K562 (cell line): ENCODE measurements at regions not wholly inside any gene's neighbourhood (a gene's known extent, or its start where the extent isn't known, plus 50 kb on each side); places are given as distances from the start of the nearest gene placed in this dataset.

ENCODE experiments used
- ATAC-seq: fragments of 200-7000 bp; cut with Tn5 transposase; 3 replicates; pipeline ENCODE4 v1.9.1; 2020; ENCODE audit warnings: moderate library complexity
- BruUV-seq: library from RNA; stranded (reverse); fragments of 400-500 nt; replicated peaks from 2 replicates; lab custom pipeline; 2021; lab: Mats Ljungman, UMichigan
- CTCF ChIA-PET: fragments of 300-600 bp; formaldehyde crosslinking; extraction: SDS; loops from one replicate; lab custom pipeline; 2021; ENCODE audit warnings: low intra/inter-chr PET ratio; lab: Yijun Ruan, JAX
- POLR2A ChIA-PET: fragments of 300-600, 350-650 bp; sonication (Branson Sonifier 250); formaldehyde crosslinking; extraction: SDS; loops from one replicate; lab custom pipeline; 2021; ENCODE audit warnings: antibody characterized with exemption, inconsistent platforms; lab: Yijun Ruan, JAX
- DNase-seq, 4 experiments: peaks; one replicate each; pipeline versions ENCODE4 v3.0.0 to v3.0.0-alpha.2; 2011 to 2018; ENCODE audit warnings: low spot score in 3 of 4, mixed read lengths in 3 of 4; ENCODE audit errors: extremely low read depth in 1 of 4
- FAIRE-seq: peaks from 2 replicates; lab custom pipeline; 2011; peaks lifted over from hg19 to GRCh38; lab: Jason Lieb, UNC
- H2AFZ ChIP-seq: 2 replicates; pipeline ENCODE4 v1.6.0; 2011; ENCODE audit warnings: low read depth, low read length, control low read depth, inconsistent platforms
- H3K27ac ChIP-seq: fragments of 200-600 bp; 3 replicates; pipeline ENCODE4 v1.8.0; 2011; ENCODE audit warnings: low read depth, mild to moderate bottlenecking, control low read depth, inconsistent platforms, low read length, moderate library complexity, mixed read lengths; ENCODE audit errors: extremely low read depth
- H3K27me3 ChIP-seq, 2 experiments: fragments of 300-600 bp in 1 of 2; 2 replicates in 1 of 2; 3 replicates in 1 of 2; pipeline versions ENCODE4 v1.6.0 to v1.8.0; 2011; ENCODE audit warnings: inconsistent platforms in 2 of 2, low read length in 2 of 2, mild to moderate bottlenecking in 1 of 2, mixed read lengths in 1 of 2, moderate library complexity in 1 of 2; ENCODE audit not compliant: control insufficient read depth in 2 of 2, insufficient read depth in 2 of 2
- H3K36me3 ChIP-seq: fragments of 300-600 bp; 3 replicates; pipeline ENCODE4 v1.8.0; 2011; ENCODE audit warnings: mild to moderate bottlenecking, low read length, inconsistent platforms; ENCODE audit not compliant: control insufficient read depth, insufficient read depth
- H3K4me1 ChIP-seq, 2 experiments: fragments of 200-600 bp in 1 of 2; replicated peaks in 1 of 2; 2 replicates in 1 of 2; 3 replicates in 1 of 2; pipeline versions ENCODE4 v1.5.1 to v1.8.0; 2011; ENCODE audit warnings: inconsistent platforms in 2 of 2, low read length in 2 of 2, mild to moderate bottlenecking in 1 of 2, mixed read lengths in 1 of 2, moderate library complexity in 1 of 2; ENCODE audit not compliant: control insufficient read depth in 2 of 2, insufficient read depth in 2 of 2
- H3K4me2 ChIP-seq: 2 replicates; pipeline ENCODE4 v1.6.1; 2011; ENCODE audit warnings: low read length, control low read depth, inconsistent platforms, mixed read lengths; ENCODE audit not compliant: insufficient read depth
- H3K4me3 ChIP-seq: fragments of 200-600 bp; sonication (generic), shearing (Covaris generic); 2 replicates; pipeline ENCODE4 v1.5.1; 2016; ENCODE audit warnings: control low read depth, inconsistent platforms
- H3K79me2 ChIP-seq: fragments of 200-600 bp; 3 replicates; pipeline ENCODE4 v1.8.0; 2011; ENCODE audit warnings: low read length, inconsistent platforms; ENCODE audit not compliant: control insufficient read depth, insufficient read depth
- H3K9ac ChIP-seq, 2 experiments: 2 replicates each; pipeline versions ENCODE4 v1.6.0 to v1.6.1; 2011; ENCODE audit warnings: low read depth in 2 of 2, low read length in 2 of 2, control low read depth in 1 of 2, inconsistent platforms in 1 of 2, mild to moderate bottlenecking in 1 of 2, mixed read lengths in 1 of 2; ENCODE audit not compliant: insufficient read depth in 1 of 2
- H3K9me1 ChIP-seq: one replicate; pipeline ENCODE4 v1.6.0; 2011; ENCODE audit warnings: inconsistent platforms, mild to moderate bottlenecking, low read length, moderate library complexity; ENCODE audit not compliant: control insufficient read depth, insufficient read depth
- H3K9me3 ChIP-seq: replicated peaks from 2 replicates; pipeline ENCODE4 v1.5.1; 2011; ENCODE audit warnings: low read depth, low read length, inconsistent platforms; ENCODE audit not compliant: control insufficient read depth, insufficient read depth
- H4K20me1 ChIP-seq: replicated peaks from 2 replicates; pipeline ENCODE4 v1.6.1; 2011; ENCODE audit warnings: low read length, inconsistent platforms, mixed read lengths; ENCODE audit not compliant: control insufficient read depth, insufficient read depth
- ARHGAP35 ChIP-seq: fragments of 450-650 bp; IDR thresholded peaks from 2 replicates; pipeline ENCODE4 v1.6.1; 2018; ENCODE audit not compliant: partially characterized antibody
- CC2D1A ChIP-seq: fragments of 450-650 bp; IDR thresholded peaks from 2 replicates; pipeline ENCODE4 v1.6.1; 2017; ENCODE audit warnings: mild to moderate bottlenecking
- GATA2 ChIP-seq: sonication (generic); formaldehyde crosslinking; IDR thresholded peaks from 2 replicates; pipeline ENCODE4 v1.4.0; 2020; ENCODE audit warnings: mild to moderate bottlenecking, missing genetic modification reagents
- GTF2F1 ChIP-seq: IDR thresholded peaks from 2 replicates; pipeline ENCODE4 v1.6.1; 2011; ENCODE audit warnings: low read depth, low read length, improper control_type of control experiment
- HIVEP1 ChIP-seq: fragments of 250-450 bp; sonication (Bioruptor Pico); IDR thresholded peaks from 2 replicates; pipeline ENCODE4 v1.4.0; 2020; ENCODE audit warnings: mild to moderate bottlenecking
- HMGN3 ChIP-seq: IDR thresholded peaks from 2 replicates; pipeline ENCODE4 v1.6.1; 2011; ENCODE audit warnings: borderline replicate concordance, low read depth, mild to moderate bottlenecking, mixed read lengths, low read length; ENCODE audit not compliant: insufficient read length; ENCODE audit errors: extremely low read depth
- KDM5B ChIP-seq: fragments of 200-600 bp; sonication (generic); IDR thresholded peaks from 2 replicates; pipeline ENCODE4 v1.6.1; 2012; ENCODE audit warnings: low read depth, mild to moderate bottlenecking, moderate library complexity, low read length, control low read depth, inconsistent platforms; ENCODE audit not compliant: insufficient replicate concordance
- KHSRP ChIP-seq: fragments of 450-650 bp; IDR thresholded peaks from 2 replicates; pipeline ENCODE4 v1.6.1; 2017
- MCM3 ChIP-seq: fragments of 450-650 bp; IDR thresholded peaks from 2 replicates; pipeline ENCODE4 v1.6.1; 2016
- SRSF1 ChIP-seq: fragments of 200-400 bp; formaldehyde crosslinking; IDR thresholded peaks from 2 replicates; pipeline ENCODE4 v1.6.1; 2017; ENCODE audit warnings: mild to moderate bottlenecking, low read depth, low read length, moderate library complexity
- TARDBP ChIP-seq: fragments of 450-650 bp; IDR thresholded peaks from 2 replicates; pipeline ENCODE4 v1.6.1; 2016
- ZNF253 ChIP-seq: fragments of 250-450 bp; sonication (Bioruptor Pico); conservative IDR thresholded peaks from 2 replicates; pipeline ENCODE4 v1.6.1; 2021; ENCODE audit warnings: mild to moderate bottlenecking
- ZNF707 ChIP-seq: fragments of 250-450 bp; sonication (Bioruptor Pico); conservative IDR thresholded peaks from 2 replicates; pipeline ENCODE4 v1.8.0; 2022; ENCODE audit warnings: inconsistent platforms, mild to moderate bottlenecking, moderate library complexity
- ZNF778 ChIP-seq: fragments of 450-650 bp; formaldehyde crosslinking; IDR thresholded peaks from 2 replicates; pipeline ENCODE4 v1.4.0; 2020; ENCODE audit warnings: mild to moderate bottlenecking, moderate library complexity
- WGBS: fragments of 100-300 bp; shearing (Covaris generic); methylation state at CpG from one replicate; pipeline ENCODE4 v1.1.6; 2016; ENCODE audit warnings: low coverage, mixed read lengths; ENCODE audit not compliant: insufficient coverage; ENCODE audit errors: missing lambda C conversion rate; 5-methylcytosine and 5-hydroxymethylcytosine counted together
- in situ Hi-C: fragments of 300-500 bp; cut with MboI; formaldehyde crosslinking; loops from 4 replicates; pipeline ENCODE4 v1.15.0; 2018; ENCODE audit warnings: inconsistent platforms, mixed read lengths
- intact Hi-C: fragments of 100-400 bp; cut with micrococcal nuclease; formaldehyde crosslinking; loops from 2 replicates; pipeline ENCODE4 v1.14.2; 2022
- TF ChIP-seq, protein P1 (sequence below): fragments of 250-450 bp; sonication (Bioruptor Pico); IDR thresholded peaks from 2 replicates; pipeline ENCODE4 v1.4.0; 2020; ENCODE audit warnings: borderline replicate concordance
- TF ChIP-seq, protein P2 (sequence below): IDR thresholded peaks from 3 replicates; pipeline ENCODE4 v1.6.1; 2011; ENCODE audit warnings: borderline replicate concordance, mild to moderate bottlenecking, moderate library complexity; ENCODE audit not compliant: insufficient read length; ENCODE audit errors: extremely low read depth
- TF ChIP-seq, protein P3 (sequence below): sonication (generic); formaldehyde crosslinking; IDR thresholded peaks from 2 replicates; pipeline ENCODE4 v1.9.0; 2022; ENCODE audit warnings: mild to moderate bottlenecking, missing genetic modification reagents
- TF ChIP-seq, protein P4 (sequence below): fragments of 250-450 bp; sonication (Bioruptor Pico); IDR thresholded peaks from 2 replicates; pipeline ENCODE4 v1.8.0; 2021; ENCODE audit warnings: mild to moderate bottlenecking, moderate library complexity

DNA sequence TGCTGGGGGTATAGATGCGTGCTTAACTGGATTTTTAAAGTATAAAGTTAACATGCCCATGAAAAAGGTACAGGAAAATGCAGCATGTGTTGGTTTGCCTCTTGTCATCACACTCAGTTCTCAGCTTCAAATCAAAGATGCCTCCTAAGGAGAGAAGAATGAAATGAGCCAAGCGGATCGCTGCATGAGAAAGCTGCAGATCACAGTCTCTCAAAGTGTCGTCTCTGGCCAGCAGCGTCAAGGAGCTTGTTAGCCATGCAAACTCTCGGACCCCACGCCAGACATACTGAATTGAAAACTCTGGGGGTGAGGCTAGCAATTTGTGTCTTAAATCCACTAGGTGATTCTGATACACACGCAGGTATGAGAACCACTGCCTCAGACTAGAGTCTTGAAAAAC, 297.2 kb downstream of the AJAP1 start:
- H3K4me3 ChIP-seq = no peak overlapping the region
- ChIA-PET POLR2A (no interaction called here), CTCF (no interaction called here)
- no peaks in the 10 kb centered on the region for H4K20me1 ChIP-seq
- no peak overlapping the region for H3K9ac ChIP-seq
- no peaks in the 10 kb centered on the region for H3K9me1 ChIP-seq
- no peak overlapping the region for H3K4me2 ChIP-seq
- intact Hi-C loops = no loop called here
- no peak overlapping the region for H2AFZ ChIP-seq
- no peak overlapping the region for H3K27ac ChIP-seq
- H3K9me3 ChIP-seq = peaks cover 2% of the 10 kb centered on the region; the same call in 1 of the 2 replicates
- no peaks in the 10 kb centered on the region for H3K36me3 ChIP-seq
- FAIRE-seq (no peak), ATAC-seq (no peak), DNase-seq (no peak)
- H3K27me3 ChIP-seq = no peaks in the 10 kb centered on the region
- BruUV-seq = no TSS peak
- TF ChIP-seq, protein P1, sequence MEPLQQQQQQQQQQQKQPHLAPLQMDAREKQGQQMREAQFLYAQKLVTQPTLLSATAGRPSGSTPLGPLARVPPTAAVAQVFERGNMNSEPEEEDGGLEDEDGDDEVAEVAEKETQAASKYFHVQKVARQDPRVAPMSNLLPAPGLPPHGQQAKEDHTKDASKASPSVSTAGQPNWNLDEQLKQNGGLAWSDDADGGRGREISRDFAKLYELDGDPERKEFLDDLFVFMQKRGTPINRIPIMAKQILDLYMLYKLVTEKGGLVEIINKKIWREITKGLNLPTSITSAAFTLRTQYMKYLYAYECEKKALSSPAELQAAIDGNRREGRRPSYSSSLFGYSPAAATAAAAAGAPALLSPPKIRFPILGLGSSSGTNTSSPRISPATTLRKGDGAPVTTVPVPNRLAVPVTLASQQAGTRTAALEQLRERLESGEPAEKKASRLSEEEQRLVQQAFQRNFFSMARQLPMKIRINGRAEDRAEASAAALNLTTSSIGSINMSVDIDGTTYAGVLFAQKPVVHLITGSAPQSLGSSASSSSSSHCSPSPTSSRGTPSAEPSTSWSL = no peak
- TF ChIP-seq ARHGAP35 = no peak
- TF ChIP-seq GTF2F1 = no peak
- TF ChIP-seq, protein P2, sequence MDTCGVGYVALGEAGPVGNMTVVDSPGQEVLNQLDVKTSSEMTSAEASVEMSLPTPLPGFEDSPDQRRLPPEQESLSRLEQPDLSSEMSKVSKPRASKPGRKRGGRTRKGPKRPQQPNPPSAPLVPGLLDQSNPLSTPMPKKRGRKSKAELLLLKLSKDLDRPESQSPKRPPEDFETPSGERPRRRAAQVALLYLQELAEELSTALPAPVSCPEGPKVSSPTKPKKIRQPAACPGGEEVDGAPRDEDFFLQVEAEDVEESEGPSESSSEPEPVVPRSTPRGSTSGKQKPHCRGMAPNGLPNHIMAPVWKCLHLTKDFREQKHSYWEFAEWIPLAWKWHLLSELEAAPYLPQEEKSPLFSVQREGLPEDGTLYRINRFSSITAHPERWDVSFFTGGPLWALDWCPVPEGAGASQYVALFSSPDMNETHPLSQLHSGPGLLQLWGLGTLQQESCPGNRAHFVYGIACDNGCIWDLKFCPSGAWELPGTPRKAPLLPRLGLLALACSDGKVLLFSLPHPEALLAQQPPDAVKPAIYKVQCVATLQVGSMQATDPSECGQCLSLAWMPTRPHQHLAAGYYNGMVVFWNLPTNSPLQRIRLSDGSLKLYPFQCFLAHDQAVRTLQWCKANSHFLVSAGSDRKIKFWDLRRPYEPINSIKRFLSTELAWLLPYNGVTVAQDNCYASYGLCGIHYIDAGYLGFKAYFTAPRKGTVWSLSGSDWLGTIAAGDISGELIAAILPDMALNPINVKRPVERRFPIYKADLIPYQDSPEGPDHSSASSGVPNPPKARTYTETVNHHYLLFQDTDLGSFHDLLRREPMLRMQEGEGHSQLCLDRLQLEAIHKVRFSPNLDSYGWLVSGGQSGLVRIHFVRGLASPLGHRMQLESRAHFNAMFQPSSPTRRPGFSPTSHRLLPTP = no peak
- no peak for TF ChIP-seq GATA2 (CRISPR knock-in tag)
- TF ChIP-seq, protein P3, sequence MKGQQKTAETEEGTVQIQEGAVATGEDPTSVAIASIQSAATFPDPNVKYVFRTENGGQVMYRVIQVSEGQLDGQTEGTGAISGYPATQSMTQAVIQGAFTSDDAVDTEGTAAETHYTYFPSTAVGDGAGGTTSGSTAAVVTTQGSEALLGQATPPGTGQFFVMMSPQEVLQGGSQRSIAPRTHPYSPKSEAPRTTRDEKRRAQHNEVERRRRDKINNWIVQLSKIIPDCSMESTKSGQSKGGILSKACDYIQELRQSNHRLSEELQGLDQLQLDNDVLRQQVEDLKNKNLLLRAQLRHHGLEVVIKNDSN (CRISPR knock-in tag) = no peak
- TF ChIP-seq ZNF778 (CRISPR knock-in tag) = no peak
- TF ChIP-seq KDM5B = no peak
- no peak for TF ChIP-seq HMGN3
- TF ChIP-seq ZNF707 (CRISPR knock-in tag) = no peak
- no peak for TF ChIP-seq KHSRP
- no peak for TF ChIP-seq MCM3
- no peak for TF ChIP-seq CC2D1A
- no peak for TF ChIP-seq HIVEP1 (CRISPR knock-in tag)
- no peak for TF ChIP-seq TARDBP
- TF ChIP-seq ZNF253 (CRISPR knock-in tag) = no peak
- TF ChIP-seq SRSF1 = no peak
- TF ChIP-seq, protein P4, sequence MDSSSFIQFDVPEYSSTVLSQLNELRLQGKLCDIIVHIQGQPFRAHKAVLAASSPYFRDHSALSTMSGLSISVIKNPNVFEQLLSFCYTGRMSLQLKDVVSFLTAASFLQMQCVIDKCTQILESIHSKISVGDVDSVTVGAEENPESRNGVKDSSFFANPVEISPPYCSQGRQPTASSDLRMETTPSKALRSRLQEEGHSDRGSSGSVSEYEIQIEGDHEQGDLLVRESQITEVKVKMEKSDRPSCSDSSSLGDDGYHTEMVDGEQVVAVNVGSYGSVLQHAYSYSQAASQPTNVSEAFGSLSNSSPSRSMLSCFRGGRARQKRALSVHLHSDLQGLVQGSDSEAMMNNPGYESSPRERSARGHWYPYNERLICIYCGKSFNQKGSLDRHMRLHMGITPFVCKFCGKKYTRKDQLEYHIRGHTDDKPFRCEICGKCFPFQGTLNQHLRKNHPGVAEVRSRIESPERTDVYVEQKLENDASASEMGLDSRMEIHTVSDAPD (CRISPR knock-in tag) = no peak
- no peaks in the 10 kb centered on the region for H3K4me1 ChIP-seq
- H3K79me2 ChIP-seq = no peaks in the 10 kb centered on the region
- in situ Hi-C loops = no loop called here
- 2% methylated on average over 8 of the region's 8 CpGs for WGBS
